NB4 (cell line): ENCODE measurements at regions not wholly inside any gene's neighbourhood (a gene's known extent, or its start where the extent isn't known, plus 50 kb on each side); places are given as distances from the start of the nearest gene placed in this dataset.

ENCODE experiments used
- MYC ChIP-seq: IDR thresholded peaks from 2 replicates; pipeline ENCODE4 v1.6.1; 2011; ENCODE audit warnings: low read depth, low read length
- POLR2A ChIP-seq: IDR thresholded peaks from 2 replicates; pipeline ENCODE4 v1.6.1; 2011; ENCODE audit warnings: mild to moderate bottlenecking; ENCODE audit not compliant: insufficient read length; ENCODE audit errors: extremely low read depth
- TF ChIP-seq, protein P1 (sequence below): IDR thresholded peaks from one replicate; pipeline ENCODE4 v1.5.1; 2012; ENCODE audit warnings: low read depth, low read length
- TF ChIP-seq, protein P2 (sequence below): IDR thresholded peaks from 2 replicates; pipeline ENCODE4 v1.6.1; 2011; ENCODE audit warnings: low read depth, low read length

DNA sequence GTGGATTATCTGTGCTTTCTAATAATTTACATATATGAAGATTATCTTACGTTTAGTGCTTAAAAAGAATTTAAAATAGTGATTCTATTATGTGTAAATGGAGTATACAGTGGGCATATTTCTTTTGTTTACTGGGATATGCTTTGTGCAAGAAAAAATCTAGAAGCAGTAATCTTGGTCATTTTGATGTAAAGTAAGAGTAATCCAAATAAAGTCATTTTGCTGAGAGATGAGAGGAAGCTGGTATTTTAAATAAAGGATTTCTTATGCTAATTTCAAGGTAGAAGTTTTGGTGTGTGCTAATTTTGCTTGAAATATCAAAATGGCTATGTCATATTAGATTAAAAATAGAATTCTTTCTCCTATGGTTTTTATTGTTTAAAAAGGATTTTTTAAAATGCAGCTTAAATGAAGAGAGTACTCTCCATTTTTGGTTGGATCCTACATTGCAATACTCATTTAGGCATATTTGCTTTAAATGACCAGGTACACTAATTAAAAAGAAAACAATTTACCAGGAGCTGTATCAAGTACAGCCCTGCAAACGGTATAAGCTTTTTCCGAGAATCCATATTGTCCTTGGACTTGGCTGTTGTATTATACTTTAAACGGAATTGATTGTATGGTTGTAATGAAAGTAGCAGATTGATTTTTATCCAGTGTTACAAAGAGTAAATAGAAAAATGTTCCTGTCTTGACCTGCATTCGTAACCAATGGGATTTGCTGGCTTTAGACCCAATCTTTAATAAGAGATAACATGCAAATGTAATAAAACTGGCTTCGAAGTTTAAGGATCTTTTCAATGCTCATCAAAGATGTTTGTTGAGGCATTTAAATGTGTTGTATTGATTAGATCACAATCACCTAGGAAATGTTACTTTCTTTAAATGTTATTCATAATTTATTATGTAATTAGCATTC is 574.7 kb downstream of the USP25 start:
- TF ChIP-seq, protein P1, sequence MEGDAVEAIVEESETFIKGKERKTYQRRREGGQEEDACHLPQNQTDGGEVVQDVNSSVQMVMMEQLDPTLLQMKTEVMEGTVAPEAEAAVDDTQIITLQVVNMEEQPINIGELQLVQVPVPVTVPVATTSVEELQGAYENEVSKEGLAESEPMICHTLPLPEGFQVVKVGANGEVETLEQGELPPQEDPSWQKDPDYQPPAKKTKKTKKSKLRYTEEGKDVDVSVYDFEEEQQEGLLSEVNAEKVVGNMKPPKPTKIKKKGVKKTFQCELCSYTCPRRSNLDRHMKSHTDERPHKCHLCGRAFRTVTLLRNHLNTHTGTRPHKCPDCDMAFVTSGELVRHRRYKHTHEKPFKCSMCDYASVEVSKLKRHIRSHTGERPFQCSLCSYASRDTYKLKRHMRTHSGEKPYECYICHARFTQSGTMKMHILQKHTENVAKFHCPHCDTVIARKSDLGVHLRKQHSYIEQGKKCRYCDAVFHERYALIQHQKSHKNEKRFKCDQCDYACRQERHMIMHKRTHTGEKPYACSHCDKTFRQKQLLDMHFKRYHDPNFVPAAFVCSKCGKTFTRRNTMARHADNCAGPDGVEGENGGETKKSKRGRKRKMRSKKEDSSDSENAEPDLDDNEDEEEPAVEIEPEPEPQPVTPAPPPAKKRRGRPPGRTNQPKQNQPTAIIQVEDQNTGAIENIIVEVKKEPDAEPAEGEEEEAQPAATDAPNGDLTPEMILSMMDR: no peak
- TF ChIP-seq POLR2A: no peak
- TF ChIP-seq, protein P2, sequence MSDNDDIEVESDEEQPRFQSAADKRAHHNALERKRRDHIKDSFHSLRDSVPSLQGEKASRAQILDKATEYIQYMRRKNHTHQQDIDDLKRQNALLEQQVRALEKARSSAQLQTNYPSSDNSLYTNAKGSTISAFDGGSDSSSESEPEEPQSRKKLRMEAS: no peak
- no peak for TF ChIP-seq MYC
